Calu3 (cell line): ENCODE measurements at regions not wholly inside any gene's neighbourhood (a gene's known extent, or its start where the extent isn't known, plus 50 kb on each side); places are given as distances from the start of the nearest gene placed in this dataset.

Experiments
- BruUV-seq: library from RNA; stranded (reverse); fragments of 400-500 nt; replicated peaks from 2 replicates; lab custom pipeline; 2021; lab: Mats Ljungman, UMichigan
- CTCF ChIA-PET: fragments of 300-600 bp; sonication (Branson Sonifier 250); formaldehyde crosslinking; loops from one replicate; lab custom pipeline; 2022; ENCODE audit warnings: antibody characterized with exemption; lab: Charles Lee
- DNase-seq: peaks from one replicate; pipeline ENCODE4 v3.0.0; 2022
- H3K27ac Mint-ChIP-seq: one replicate; pipeline ENCODE4 v1.8.0; 2022; ENCODE audit warnings: mixed read lengths; ENCODE audit not compliant: unreplicated experiment
- H3K27me3 Mint-ChIP-seq: one replicate; pipeline ENCODE4 v1.8.0; 2022; ENCODE audit warnings: mixed read lengths; ENCODE audit not compliant: unreplicated experiment
- H3K36me3 Mint-ChIP-seq: one replicate; pipeline ENCODE4 v1.8.0; 2022; ENCODE audit warnings: mild to moderate bottlenecking, moderate library complexity, mixed read lengths; ENCODE audit not compliant: insufficient read depth, unreplicated experiment
- H3K4me1 Mint-ChIP-seq: one replicate; pipeline ENCODE4 v1.8.0; 2022; ENCODE audit warnings: mild to moderate bottlenecking, low read depth, mixed read lengths; ENCODE audit not compliant: unreplicated experiment
- H3K4me3 Mint-ChIP-seq: one replicate; pipeline ENCODE4 v1.8.0; 2022; ENCODE audit warnings: mild to moderate bottlenecking, low read depth, moderate library complexity, mixed read lengths; ENCODE audit not compliant: unreplicated experiment
- H3K9me3 Mint-ChIP-seq: one replicate; pipeline ENCODE4 v1.8.0; 2022; ENCODE audit warnings: low read depth, mixed read lengths; ENCODE audit not compliant: unreplicated experiment
- CTCF ChIP-seq: fragments of 200-600 bp; IDR thresholded peaks from one replicate; pipeline ENCODE4 v1.8.0; 2022; ENCODE audit warnings: antibody characterized with exemption; ENCODE audit not compliant: unreplicated experiment
- intact Hi-C: fragments of 100-400 bp; cut with micrococcal nuclease; formaldehyde crosslinking; loops from one replicate; pipeline ENCODE4 v1.10.0; 2022; ENCODE audit not compliant: unreplicated experiment

- Mint-ChIP-seq H3K27ac (no peak overlapping the region), H3K27me3 (peaks cover 25% of the 10 kb centered on the region), H3K4me3 (no peak overlapping the region), H3K9me3 (no peaks in the 10 kb centered on the region), H3K36me3 (no peaks in the 10 kb centered on the region), H3K4me1 (no peaks in the 10 kb centered on the region)
- no TSS peak for BruUV-seq
- CTCF ChIA-PET, result no interaction called here
- DNase-seq, result no peak
- intact Hi-C loops, result no loop called here
- no peak for TF ChIP-seq CTCF
Observed at GRCh38 chr6:105646391-105646867, 243.5 kb upstream of the PREP start.

GRCh38 chr6:105645958-105646357 lies 243.1 kb upstream of the PREP start:
- H3K4me1 Mint-ChIP-seq, result no peaks in the 10 kb centered on the region
- TF ChIP-seq CTCF, result no peak
- CTCF ChIA-PET, result no interaction called here
- intact Hi-C loops, result no loop called here
- peaks cover 25% of the 10 kb centered on the region for H3K27me3 Mint-ChIP-seq
- H3K27ac Mint-ChIP-seq, result no peak overlapping the region
- H3K9me3 Mint-ChIP-seq, result no peaks in the 10 kb centered on the region
- DNase-seq, result no peak
- BruUV-seq, result no TSS peak
- H3K36me3 Mint-ChIP-seq, result no peaks in the 10 kb centered on the region
- no peak overlapping the region for H3K4me3 Mint-ChIP-seq

- TF ChIP-seq CTCF, result no peak
- Mint-ChIP-seq H3K27me3 (peaks cover 25% of the 10 kb centered on the region), H3K36me3 (no peaks in the 10 kb centered on the region), H3K4me1 (no peaks in the 10 kb centered on the region), H3K9me3 (no peaks in the 10 kb centered on the region), H3K27ac (no peak overlapping the region), H3K4me3 (no peak overlapping the region)
- intact Hi-C loops, result no loop called here
- CTCF ChIA-PET, result no interaction called here
- no peak for DNase-seq
- no TSS peak for BruUV-seq
Observed at GRCh38 chr6:105645156-105645555, 242.3 kb upstream of the PREP start.

GRCh38 chr6:105644691-105645090 lies 241.8 kb upstream of the PREP start:
- CTCF ChIA-PET, result no interaction called here
- BruUV-seq, result no TSS peak
- intact Hi-C loops, result no loop called here

More at GRCh38 chr6:105644691-105645090, 241.8 kb upstream of the PREP start:
- Mint-ChIP-seq H3K9me3 (no peaks in the 10 kb centered on the region), H3K4me1 (no peaks in the 10 kb centered on the region), H3K27ac (no peak overlapping the region), H3K27me3 (peaks cover 25% of the 10 kb centered on the region), H3K4me3 (no peak overlapping the region), H3K36me3 (no peaks in the 10 kb centered on the region)
- no peak for TF ChIP-seq CTCF
- DNase-seq, result no peak
